ENCODE measurements at regions not wholly inside any gene's neighbourhood (a gene's known extent, or its start where the extent isn't known, plus 50 kb on each side); places are given as distances from the start of the nearest gene placed in this dataset.

- TF ChIP-seq POLR2A (IDR thresholded peaks at IDR 0.05; ENCODE audit: low read depth, low read length) (no peak), POLR2AphosphoS5 (IDR thresholded peaks at IDR 0.05; ENCODE audit: insufficient read depth, low read depth, low read length) (no peak), CTCF (IDR thresholded peaks at IDR 0.05; ENCODE audit: extremely low read depth in 1 of 2, insufficient read depth in 1 of 2, low read depth in 1 of 2, low read length in 2 of 2) (no peak), JUN (IDR thresholded peaks at IDR 0.05; ENCODE audit: borderline replicate concordance, insufficient read depth, insufficient read length, low read depth) (no peak), EZH2 (IDR thresholded peaks at IDR 0.05; ENCODE audit: borderline replicate concordance, low read depth, low read length, severe bottlenecking) (no peak), MYC (IDR thresholded peaks at IDR 0.05; ENCODE audit: low read depth, low read length) (no peak), MAX (IDR thresholded peaks at IDR 0.05; ENCODE audit: insufficient read depth, insufficient read length) (no peak), FOS (IDR thresholded peaks at IDR 0.05; ENCODE audit: borderline replicate concordance, insufficient read depth, low read length) (no peak)
Measured at GRCh38 chr5:93327605-93328004, 253.4 kb downstream of the NR2F1-AS1 start.

Data from endothelial cell of umbilical vein (primary cell).